ENCODE measurements at regions not wholly inside any gene's neighbourhood (a gene's known extent, or its start where the extent isn't known, plus 50 kb on each side); places are given as distances from the start of the nearest gene placed in this dataset.

GRCh38 chr13:86976521-86977324 is 694.4 kb upstream of the SLITRK5 start:
- TF ChIP-seq USF1 (IDR thresholded peaks at IDR 0.05) = no peak
- TF ChIP-seq CEBPB (IDR thresholded peaks at IDR 0.05) = no peak
- no peak for TF ChIP-seq NFIC (IDR thresholded peaks at IDR 0.05)
- no peak for TF ChIP-seq MAX (IDR thresholded peaks at IDR 0.05)
- TF ChIP-seq TCF12 (IDR thresholded peaks at IDR 0.05; ENCODE audit: low read depth) = no peak
- no peak for TF ChIP-seq EP300 (IDR thresholded peaks at IDR 0.05; ENCODE audit: borderline replicate concordance)
- no peak for TF ChIP-seq FOXM1 (IDR thresholded peaks at IDR 0.05; ENCODE audit: borderline replicate concordance, low read depth)
- TF ChIP-seq EGR1 (IDR thresholded peaks at IDR 0.05) = no peak
- no peak for TF ChIP-seq TAF1 (IDR thresholded peaks at IDR 0.05; ENCODE audit: low read depth)
- no peak for TF ChIP-seq RAD21 (IDR thresholded peaks at IDR 0.05; ENCODE audit: low read depth)
- TF ChIP-seq CREB1 (IDR thresholded peaks at IDR 0.05; ENCODE audit: low read depth) = no peak
- TF ChIP-seq ZBTB7A (IDR thresholded peaks at IDR 0.05; ENCODE audit: low read depth) = no peak
- TF ChIP-seq YY1 (IDR thresholded peaks at IDR 0.05; ENCODE audit: low read depth) = no peak
- TF ChIP-seq REST (IDR thresholded peaks at IDR 0.05; ENCODE audit: low read depth) = no peak
- TF ChIP-seq TEAD4 (IDR thresholded peaks at IDR 0.05) = no peak

- TF ChIP-seq TAF1 (IDR thresholded peaks at IDR 0.05; ENCODE audit: low read depth) (no peak), RAD21 (IDR thresholded peaks at IDR 0.05; ENCODE audit: low read depth) (no peak), ZBTB7A (IDR thresholded peaks at IDR 0.05; ENCODE audit: low read depth) (no peak), NFIC (IDR thresholded peaks at IDR 0.05) (no peak), TEAD4 (IDR thresholded peaks at IDR 0.05) (no peak), REST (IDR thresholded peaks at IDR 0.05; ENCODE audit: low read depth) (no peak), TCF12 (IDR thresholded peaks at IDR 0.05; ENCODE audit: low read depth) (no peak)
These were observed 684.7 kb upstream of the SLITRK5 start for GRCh38 chr13:86986448-86986847.

- TF ChIP-seq ZBTB7A (IDR thresholded peaks at IDR 0.05; ENCODE audit: low read depth) (no peak), CREB1 (IDR thresholded peaks at IDR 0.05; ENCODE audit: low read depth) (no peak), EP300 (IDR thresholded peaks at IDR 0.05; ENCODE audit: borderline replicate concordance) (no peak), NFIC (IDR thresholded peaks at IDR 0.05) (no peak), RAD21 (IDR thresholded peaks at IDR 0.05; ENCODE audit: low read depth) (no peak), TEAD4 (IDR thresholded peaks at IDR 0.05) (no peak), TCF12 (IDR thresholded peaks at IDR 0.05; ENCODE audit: low read depth) (no peak), FOXM1 (IDR thresholded peaks at IDR 0.05; ENCODE audit: borderline replicate concordance, low read depth) (no peak), MAX (IDR thresholded peaks at IDR 0.05) (no peak), YY1 (IDR thresholded peaks at IDR 0.05; ENCODE audit: low read depth) (no peak), TAF1 (IDR thresholded peaks at IDR 0.05; ENCODE audit: low read depth) (no peak)
These were observed 678.9 kb upstream of the SLITRK5 start for GRCh38 chr13:86992251-86992650.

GRCh38 chr13:87003265-87003664 is 667.9 kb upstream of the SLITRK5 start:
- no peak for TF ChIP-seq CEBPB (IDR thresholded peaks at IDR 0.05)
- TF ChIP-seq NFIC (IDR thresholded peaks at IDR 0.05) = no peak
- no peak for TF ChIP-seq USF1 (IDR thresholded peaks at IDR 0.05)

- no peak for TF ChIP-seq EGR1 (IDR thresholded peaks at IDR 0.05)
- no peak for TF ChIP-seq TCF12 (IDR thresholded peaks at IDR 0.05; ENCODE audit: low read depth)
- TF ChIP-seq TEAD4 (IDR thresholded peaks at IDR 0.05) = no peak
- no peak for TF ChIP-seq YY1 (IDR thresholded peaks at IDR 0.05; ENCODE audit: low read depth)
- no peak for TF ChIP-seq REST (IDR thresholded peaks at IDR 0.05; ENCODE audit: low read depth)
- TF ChIP-seq CEBPB (IDR thresholded peaks at IDR 0.05) = no peak
- no peak for TF ChIP-seq MAX (IDR thresholded peaks at IDR 0.05)
- TF ChIP-seq ZBTB7A (IDR thresholded peaks at IDR 0.05; ENCODE audit: low read depth) = no peak
- TF ChIP-seq USF1 (IDR thresholded peaks at IDR 0.05) = no peak
- TF ChIP-seq NFIC (IDR thresholded peaks at IDR 0.05) = no peak
- TF ChIP-seq EP300 (IDR thresholded peaks at IDR 0.05; ENCODE audit: borderline replicate concordance) = no peak
- TF ChIP-seq RAD21 (IDR thresholded peaks at IDR 0.05; ENCODE audit: low read depth) = no peak
- no peak for TF ChIP-seq TAF1 (IDR thresholded peaks at IDR 0.05; ENCODE audit: low read depth)
- TF ChIP-seq FOXM1 (IDR thresholded peaks at IDR 0.05; ENCODE audit: borderline replicate concordance, low read depth) = no peak
These were observed 665.7 kb upstream of the SLITRK5 start for GRCh38 chr13:87005511-87005910.

All from Ishikawa (cell line).